HEK293 (cell line): ENCODE measurements at regions not wholly inside any gene's neighbourhood (a gene's known extent, or its start where the extent isn't known, plus 50 kb on each side); places are given as distances from the start of the nearest gene placed in this dataset.

Experiments used
- CTCF ChIA-PET: fragments of 350-600 bp; formaldehyde crosslinking; extraction: SDS; loops from one replicate; lab custom pipeline; 2021; ENCODE audit warnings: antibody characterized with exemption; lab: Yijun Ruan, JAX
- POLR2A ChIA-PET: fragments of 300-600 bp; formaldehyde crosslinking; extraction: SDS; loops from one replicate; lab custom pipeline; 2020; ENCODE audit warnings: antibody characterized with exemption, inconsistent platforms; lab: Yijun Ruan, JAX
- H3K27ac ChIP-seq: fragments of 200-500 bp; sonication (Bioruptor generic); 2 replicates; pipeline ENCODE4 v1.5.1; 2014; ENCODE audit warnings: low read depth, low read length, control low read depth, inconsistent platforms; ENCODE audit errors: extremely low read depth
- H3K36me3 ChIP-seq, 2 experiments: fragments of 200-500 bp in 1 of 2; sonication (Bioruptor generic) in 1 of 2; 1 replicate in 1 of 2; 2 replicates in 1 of 2; pipeline ENCODE4 v1.5.1; 2014 to 2017; ENCODE audit warnings: inconsistent platforms in 2 of 2, low read length in 2 of 2; ENCODE audit not compliant: control insufficient read depth in 2 of 2, insufficient read depth in 1 of 2
- H3K4me1 ChIP-seq: fragments of 200-500 bp; sonication (Bioruptor generic); 2 replicates; pipeline ENCODE4 v1.5.1; 2014; ENCODE audit warnings: mild to moderate bottlenecking, low read length, inconsistent platforms; ENCODE audit not compliant: control insufficient read depth, insufficient read depth
- H3K4me3 ChIP-seq: 2 replicates; pipeline ENCODE4 v1.5.1; 2011; ENCODE audit warnings: low read depth, mild to moderate bottlenecking, control low read depth, low read length, moderate library complexity
- H3K9me3 ChIP-seq: fragments of 200-500 bp; sonication (Bioruptor generic); 2 replicates; pipeline ENCODE4 v1.5.1; 2014; ENCODE audit warnings: low read depth, low read length, inconsistent platforms; ENCODE audit not compliant: control insufficient read depth, insufficient read depth
- KLF7 ChIP-seq: fragments of 450-650 bp; formaldehyde crosslinking; IDR thresholded peaks from 2 replicates; pipeline ENCODE4 v1.5.1; 2016; ENCODE audit warnings: missing biosample characterization, missing genetic modification characterization, borderline replicate concordance
- PRDM1 ChIP-seq: fragments of 450-650 bp; formaldehyde crosslinking; IDR thresholded peaks from 2 replicates; pipeline ENCODE4; 2016; ENCODE audit warnings: missing biosample characterization, missing genetic modification characterization
- SCRT1 ChIP-seq: fragments of 450-650 bp; formaldehyde crosslinking; IDR thresholded peaks from 2 replicates; pipeline ENCODE4 v1.5.1; 2016; ENCODE audit warnings: missing biosample characterization, missing genetic modification characterization, borderline replicate concordance
- SCRT2 ChIP-seq: fragments of 450-650 bp; formaldehyde crosslinking; IDR thresholded peaks from 2 replicates; pipeline ENCODE4 v1.5.1; 2016; ENCODE audit warnings: missing biosample characterization, missing genetic modification characterization
- SP7 ChIP-seq: fragments of 450-650 bp; formaldehyde crosslinking; IDR thresholded peaks from 2 replicates; pipeline ENCODE4 v1.5.1; 2016; ENCODE audit warnings: missing biosample characterization, missing genetic modification characterization
- ZNF132 ChIP-seq: fragments of 450-650 bp; formaldehyde crosslinking; IDR thresholded peaks from 2 replicates; pipeline ENCODE4 v1.5.1; 2017; ENCODE audit warnings: missing biosample characterization, missing genetic modification characterization, borderline replicate concordance
- ZNF19 ChIP-seq: fragments of 450-650 bp; formaldehyde crosslinking; IDR thresholded peaks from 2 replicates; pipeline ENCODE4; 2016; ENCODE audit warnings: missing biosample characterization, missing genetic modification characterization, low read depth
- ZNF23 ChIP-seq: fragments of 450-650 bp; formaldehyde crosslinking; IDR thresholded peaks from 2 replicates; pipeline ENCODE4 v1.5.1; 2016; ENCODE audit warnings: missing biosample characterization, missing genetic modification characterization, borderline replicate concordance
- ZNF37A ChIP-seq: fragments of 450-650 bp; IDR thresholded peaks from 2 replicates; pipeline ENCODE4 v1.5.1; 2018; ENCODE audit warnings: missing biosample characterization, missing genetic modification characterization
- ZNF473 ChIP-seq: fragments of 450-650 bp; formaldehyde crosslinking; IDR thresholded peaks from 2 replicates; pipeline ENCODE4 v1.5.1; 2017; ENCODE audit warnings: missing biosample characterization, missing genetic modification characterization
- ZNF521 ChIP-seq: fragments of 450-650 bp; formaldehyde crosslinking; IDR thresholded peaks from 2 replicates; pipeline ENCODE4 v1.5.1; 2017; ENCODE audit warnings: missing biosample characterization, mild to moderate bottlenecking, missing genetic modification characterization
- ZNF530 ChIP-seq: fragments of 450-650 bp; formaldehyde crosslinking; IDR thresholded peaks from 2 replicates; pipeline ENCODE4 v1.5.1; 2016; ENCODE audit warnings: low read depth, missing biosample characterization, missing genetic modification characterization
- ZNF555 ChIP-seq: fragments of 450-650 bp; formaldehyde crosslinking; conservative IDR thresholded peaks from 2 replicates; pipeline ENCODE4 v1.5.1; 2017; ENCODE audit warnings: missing biosample characterization, mild to moderate bottlenecking, missing genetic modification characterization, inconsistent platforms
- TF ChIP-seq, protein P1 (sequence below): fragments of 450-650 bp; formaldehyde crosslinking; IDR thresholded peaks from 2 replicates; pipeline ENCODE4 v1.5.1; 2016; ENCODE audit warnings: missing biosample characterization, missing genetic modification characterization
- TF ChIP-seq, protein P2 (sequence below): fragments of 450-650 bp; formaldehyde crosslinking; IDR thresholded peaks from 2 replicates; pipeline ENCODE4 v1.5.1; 2016; ENCODE audit warnings: missing biosample characterization, missing genetic modification characterization
- TF ChIP-seq, protein P3 (sequence below): fragments of 450-650 bp; formaldehyde crosslinking; IDR thresholded peaks from 2 replicates; pipeline ENCODE4 v1.5.1; 2017; ENCODE audit warnings: missing biosample characterization, missing genetic modification characterization
- TF ChIP-seq, protein P4 (sequence below): fragments of 450-650 bp; formaldehyde crosslinking; IDR thresholded peaks from 2 replicates; pipeline ENCODE4 v1.5.1; 2016; ENCODE audit warnings: missing biosample characterization, missing genetic modification characterization
- TF ChIP-seq, protein P5 (sequence below): fragments of 450-650 bp; formaldehyde crosslinking; IDR thresholded peaks from 2 replicates; pipeline ENCODE4; 2016; ENCODE audit warnings: missing biosample characterization, missing genetic modification characterization
- TF ChIP-seq, protein P6 (sequence below): fragments of 450-650 bp; formaldehyde crosslinking; IDR thresholded peaks from 2 replicates; pipeline ENCODE4 v1.5.1; 2016; ENCODE audit warnings: missing biosample characterization, missing genetic modification characterization

DNA sequence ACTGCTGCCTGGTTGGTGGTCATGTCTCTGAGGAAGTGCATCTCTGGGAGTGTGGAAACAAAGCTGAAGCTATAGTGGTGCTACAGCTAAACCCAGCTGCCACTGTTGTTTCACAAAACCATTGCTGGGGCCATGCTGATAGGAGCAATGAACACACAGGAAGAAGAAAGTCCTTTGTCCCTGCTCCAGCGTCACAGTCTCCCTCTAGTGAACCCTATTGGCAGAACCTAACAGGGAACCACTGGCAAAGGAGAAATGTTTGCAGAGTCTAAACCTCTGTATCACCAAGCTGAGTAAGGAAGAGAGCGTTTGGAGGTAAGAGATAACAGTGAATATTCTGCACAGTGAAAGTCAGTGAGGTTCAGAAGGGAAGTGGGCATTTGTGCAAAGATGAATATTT, 244.0 kb downstream of the YTHDC2 start (continued):
- no peak for TF ChIP-seq ZNF132 (tag by site-specific recombination)
- TF ChIP-seq, protein P1, sequence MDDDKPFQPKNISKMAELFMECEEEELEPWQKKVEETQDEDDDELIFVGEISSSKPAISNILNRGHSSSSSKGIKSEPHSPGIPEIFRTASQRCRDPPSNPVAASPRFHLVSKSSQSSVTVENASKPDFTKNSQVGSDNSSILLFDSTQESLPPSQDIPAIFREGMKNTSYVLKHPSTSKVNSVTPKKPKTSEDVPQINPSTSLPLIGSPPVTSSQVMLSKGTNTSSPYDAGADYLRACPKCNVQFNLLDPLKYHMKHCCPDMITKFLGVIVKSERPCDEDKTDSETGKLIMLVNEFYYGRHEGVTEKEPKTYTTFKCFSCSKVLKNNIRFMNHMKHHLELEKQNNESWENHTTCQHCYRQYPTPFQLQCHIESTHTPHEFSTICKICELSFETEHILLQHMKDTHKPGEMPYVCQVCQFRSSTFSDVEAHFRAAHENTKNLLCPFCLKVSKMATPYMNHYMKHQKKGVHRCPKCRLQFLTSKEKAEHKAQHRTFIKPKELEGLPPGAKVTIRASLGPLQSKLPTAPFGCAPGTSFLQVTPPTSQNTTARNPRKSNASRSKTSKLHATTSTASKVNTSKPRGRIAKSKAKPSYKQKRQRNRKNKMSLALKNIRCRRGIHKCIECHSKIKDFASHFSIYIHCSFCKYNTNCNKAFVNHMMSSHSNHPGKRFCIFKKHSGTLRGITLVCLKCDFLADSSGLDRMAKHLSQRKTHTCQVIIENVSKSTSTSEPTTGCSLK (tag by site-specific recombination): no peak
- TF ChIP-seq ZNF23 (tag by site-specific recombination): no peak
- TF ChIP-seq ZNF19 (tag by site-specific recombination): no peak
- TF ChIP-seq ZNF37A (tag by site-specific recombination): no peak

DNA sequence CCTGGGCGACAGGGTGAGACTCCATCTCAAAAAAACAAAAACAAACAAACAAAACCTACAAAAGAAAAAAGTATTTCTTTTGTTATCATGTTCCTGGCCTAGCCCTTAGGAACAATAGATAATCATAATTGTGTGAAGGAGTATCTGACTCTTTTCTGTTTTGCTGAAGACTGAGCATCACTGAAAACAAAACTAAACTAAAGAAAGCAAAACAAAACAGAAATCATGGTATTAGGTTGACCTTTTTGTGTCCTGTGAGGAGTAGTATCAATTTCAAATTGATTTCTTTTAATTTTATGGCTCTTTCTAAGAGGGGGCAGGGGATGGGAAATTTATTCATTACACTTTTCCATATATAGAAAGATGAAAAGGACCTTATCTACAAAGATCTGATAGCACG, 246.0 kb downstream of the YTHDC2 start:
- H3K36me3 ChIP-seq: no peaks in the 10 kb centered on the region
- H3K27ac ChIP-seq: no peak overlapping the region
- TF ChIP-seq SP7: no peak
- TF ChIP-seq, protein P2, sequence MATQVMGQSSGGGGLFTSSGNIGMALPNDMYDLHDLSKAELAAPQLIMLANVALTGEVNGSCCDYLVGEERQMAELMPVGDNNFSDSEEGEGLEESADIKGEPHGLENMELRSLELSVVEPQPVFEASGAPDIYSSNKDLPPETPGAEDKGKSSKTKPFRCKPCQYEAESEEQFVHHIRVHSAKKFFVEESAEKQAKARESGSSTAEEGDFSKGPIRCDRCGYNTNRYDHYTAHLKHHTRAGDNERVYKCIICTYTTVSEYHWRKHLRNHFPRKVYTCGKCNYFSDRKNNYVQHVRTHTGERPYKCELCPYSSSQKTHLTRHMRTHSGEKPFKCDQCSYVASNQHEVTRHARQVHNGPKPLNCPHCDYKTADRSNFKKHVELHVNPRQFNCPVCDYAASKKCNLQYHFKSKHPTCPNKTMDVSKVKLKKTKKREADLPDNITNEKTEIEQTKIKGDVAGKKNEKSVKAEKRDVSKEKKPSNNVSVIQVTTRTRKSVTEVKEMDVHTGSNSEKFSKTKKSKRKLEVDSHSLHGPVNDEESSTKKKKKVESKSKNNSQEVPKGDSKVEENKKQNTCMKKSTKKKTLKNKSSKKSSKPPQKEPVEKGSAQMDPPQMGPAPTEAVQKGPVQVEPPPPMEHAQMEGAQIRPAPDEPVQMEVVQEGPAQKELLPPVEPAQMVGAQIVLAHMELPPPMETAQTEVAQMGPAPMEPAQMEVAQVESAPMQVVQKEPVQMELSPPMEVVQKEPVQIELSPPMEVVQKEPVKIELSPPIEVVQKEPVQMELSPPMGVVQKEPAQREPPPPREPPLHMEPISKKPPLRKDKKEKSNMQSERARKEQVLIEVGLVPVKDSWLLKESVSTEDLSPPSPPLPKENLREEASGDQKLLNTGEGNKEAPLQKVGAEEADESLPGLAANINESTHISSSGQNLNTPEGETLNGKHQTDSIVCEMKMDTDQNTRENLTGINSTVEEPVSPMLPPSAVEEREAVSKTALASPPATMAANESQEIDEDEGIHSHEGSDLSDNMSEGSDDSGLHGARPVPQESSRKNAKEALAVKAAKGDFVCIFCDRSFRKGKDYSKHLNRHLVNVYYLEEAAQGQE (tag by site-specific recombination): no peak
- no peak for TF ChIP-seq ZNF530 (tag by site-specific recombination)
- TF ChIP-seq KLF7: no peak
- TF ChIP-seq SCRT2: no peak
- TF ChIP-seq, protein P3, sequence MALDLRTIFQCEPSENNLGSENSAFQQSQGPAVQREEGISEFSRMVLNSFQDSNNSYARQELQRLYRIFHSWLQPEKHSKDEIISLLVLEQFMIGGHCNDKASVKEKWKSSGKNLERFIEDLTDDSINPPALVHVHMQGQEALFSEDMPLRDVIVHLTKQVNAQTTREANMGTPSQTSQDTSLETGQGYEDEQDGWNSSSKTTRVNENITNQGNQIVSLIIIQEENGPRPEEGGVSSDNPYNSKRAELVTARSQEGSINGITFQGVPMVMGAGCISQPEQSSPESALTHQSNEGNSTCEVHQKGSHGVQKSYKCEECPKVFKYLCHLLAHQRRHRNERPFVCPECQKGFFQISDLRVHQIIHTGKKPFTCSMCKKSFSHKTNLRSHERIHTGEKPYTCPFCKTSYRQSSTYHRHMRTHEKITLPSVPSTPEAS (tag by site-specific recombination): no peak
- H3K4me1 ChIP-seq: no peaks in the 10 kb centered on the region
- CTCF ChIA-PET: no interaction called here
- POLR2A ChIA-PET: no interaction called here
- no peak overlapping the region for H3K4me3 ChIP-seq
- no peaks in the 10 kb centered on the region for H3K9me3 ChIP-seq

DNA sequence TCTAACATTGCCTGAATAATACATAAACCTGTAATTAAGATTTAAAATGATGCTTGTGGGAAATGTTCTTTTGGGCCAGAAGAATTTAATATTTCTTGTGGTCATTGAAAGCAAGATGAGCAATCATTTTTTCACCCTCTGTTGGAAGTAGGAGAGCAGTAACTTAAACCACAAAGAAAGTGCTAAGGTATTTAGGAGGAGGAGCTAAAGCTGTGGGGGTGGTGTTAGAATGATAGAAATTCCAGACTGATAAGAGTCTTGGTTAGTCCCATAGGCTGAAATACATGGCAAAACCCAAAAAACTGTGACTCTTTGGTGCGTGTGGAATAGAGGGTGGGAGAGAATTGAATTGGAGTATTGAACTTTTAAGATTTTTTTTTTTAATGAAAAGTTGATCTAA, 247.0 kb downstream of the YTHDC2 start:
- no peak overlapping the region for H3K4me3 ChIP-seq
- TF ChIP-seq ZNF473 (tag by site-specific recombination): no peak
- no peak for TF ChIP-seq SCRT1 (tag by site-specific recombination)
- no peak for TF ChIP-seq ZNF37A (tag by site-specific recombination)
- no peak for TF ChIP-seq PRDM1 (tag by site-specific recombination)
- no peaks in the 10 kb centered on the region for H3K36me3 ChIP-seq
- no peaks in the 10 kb centered on the region for H3K9me3 ChIP-seq
- ChIA-PET POLR2A (no interaction called here), CTCF (interaction anchor here (0.7 kb wide), 1 partner anchor 50 kb away, joined by 3 read pairs; no protein-coding TSS in a partner anchor)
- no peak overlapping the region for H3K27ac ChIP-seq
- H3K4me1 ChIP-seq: no peaks in the 10 kb centered on the region

DNA sequence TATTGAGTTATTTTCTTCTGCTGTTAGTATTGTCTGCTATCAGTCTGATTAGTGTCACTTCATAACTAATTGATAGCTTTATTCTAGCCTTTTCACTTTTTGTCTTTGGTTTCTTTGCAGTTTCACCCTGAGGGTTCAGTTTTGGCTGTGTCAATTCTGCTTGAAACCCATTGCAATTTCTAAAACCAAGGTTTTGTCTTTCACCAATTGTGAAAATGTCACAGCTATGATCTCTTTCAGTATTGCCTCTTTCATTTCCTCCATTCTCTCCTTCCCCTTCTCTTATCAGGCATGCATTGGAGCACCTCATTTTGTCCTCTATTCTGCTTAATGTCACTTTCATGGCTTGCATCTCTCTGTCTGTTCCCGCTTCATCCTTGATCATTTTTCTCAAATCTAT, 248.1 kb downstream of the YTHDC2 start:
- ChIA-PET CTCF (no interaction called here), POLR2A (no interaction called here)

More for the DNA sequence above, 248.1 kb downstream of the YTHDC2 start:
- Histone ChIP-seq H3K4me3 (no peak overlapping the region), H3K4me1 (no peaks in the 10 kb centered on the region), H3K27ac (no peak overlapping the region), H3K9me3 (no peaks in the 10 kb centered on the region), H3K36me3 (no peaks in the 10 kb centered on the region)
- TF ChIP-seq, protein P4, sequence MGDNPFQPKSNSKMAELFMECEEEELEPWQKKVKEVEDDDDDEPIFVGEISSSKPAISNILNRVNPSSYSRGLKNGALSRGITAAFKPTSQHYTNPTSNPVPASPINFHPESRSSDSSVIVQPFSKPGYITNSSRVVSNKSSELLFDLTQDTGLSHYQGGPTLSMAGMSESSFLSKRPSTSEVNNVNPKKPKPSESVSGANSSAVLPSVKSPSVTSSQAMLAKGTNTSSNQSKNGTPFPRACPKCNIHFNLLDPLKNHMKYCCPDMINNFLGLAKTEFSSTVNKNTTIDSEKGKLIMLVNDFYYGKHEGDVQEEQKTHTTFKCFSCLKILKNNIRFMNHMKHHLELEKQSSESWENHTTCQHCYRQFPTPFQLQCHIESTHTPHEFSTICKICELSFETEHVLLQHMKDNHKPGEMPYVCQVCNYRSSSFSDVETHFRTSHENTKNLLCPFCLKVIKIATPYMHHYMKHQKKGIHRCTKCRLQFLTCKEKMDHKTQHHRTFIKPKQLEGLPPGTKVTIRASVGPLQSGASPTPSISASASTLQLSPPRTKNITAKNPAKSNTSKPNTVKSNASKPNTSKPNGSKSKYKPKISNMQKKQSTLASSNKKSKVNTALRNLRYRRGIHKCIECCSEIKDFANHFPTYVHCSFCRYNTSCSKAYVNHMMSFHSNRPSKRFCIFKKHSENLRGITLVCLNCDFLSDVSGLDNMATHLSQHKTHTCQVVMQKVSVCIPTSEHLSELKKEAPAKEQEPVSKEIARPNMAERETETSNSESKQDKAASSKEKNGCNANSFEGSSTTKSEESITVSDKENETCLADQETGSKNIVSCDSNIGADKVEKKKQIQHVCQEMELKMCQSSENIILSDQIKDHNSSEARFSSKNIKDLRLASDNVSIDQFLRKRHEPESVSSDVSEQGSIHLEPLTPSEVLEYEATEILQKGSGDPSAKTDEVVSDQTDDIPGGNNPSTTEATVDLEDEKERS: no peak
- no peak for TF ChIP-seq ZNF521 (tag by site-specific recombination)
- no peak for TF ChIP-seq ZNF555 (tag by site-specific recombination)
- TF ChIP-seq, protein P5, sequence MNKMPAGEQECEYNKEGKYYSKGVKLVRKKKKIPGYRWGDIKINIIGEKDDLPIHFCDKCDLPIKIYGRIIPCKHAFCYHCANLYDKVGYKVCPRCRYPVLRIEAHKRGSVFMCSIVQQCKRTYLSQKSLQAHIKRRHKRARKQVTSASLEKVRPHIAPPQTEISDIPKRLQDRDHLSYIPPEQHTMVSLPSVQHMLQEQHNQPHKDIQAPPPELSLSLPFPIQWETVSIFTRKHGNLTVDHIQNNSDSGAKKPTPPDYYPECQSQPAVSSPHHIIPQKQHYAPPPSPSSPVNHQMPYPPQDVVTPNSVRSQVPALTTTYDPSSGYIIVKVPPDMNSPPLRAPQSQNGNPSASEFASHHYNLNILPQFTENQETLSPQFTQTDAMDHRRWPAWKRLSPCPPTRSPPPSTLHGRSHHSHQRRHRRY (tag by site-specific recombination): no peak
- TF ChIP-seq, protein P6, sequence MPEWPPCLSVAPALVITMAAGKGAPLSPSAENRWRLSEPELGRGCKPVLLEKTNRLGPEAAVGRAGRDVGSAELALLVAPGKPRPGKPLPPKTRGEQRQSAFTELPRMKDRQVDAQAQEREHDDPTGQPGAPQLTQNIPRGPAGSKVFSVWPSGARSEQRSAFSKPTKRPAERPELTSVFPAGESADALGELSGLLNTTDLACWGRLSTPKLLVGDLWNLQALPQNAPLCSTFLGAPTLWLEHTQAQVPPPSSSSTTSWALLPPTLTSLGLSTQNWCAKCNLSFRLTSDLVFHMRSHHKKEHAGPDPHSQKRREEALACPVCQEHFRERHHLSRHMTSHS (tag by site-specific recombination): no peak
